Panc1 (cell line): ENCODE measurements at regions not wholly inside any gene's neighbourhood (a gene's known extent, or its start where the extent isn't known, plus 50 kb on each side); places are given as distances from the start of the nearest gene placed in this dataset.

Experiments
- ATAC-seq: fragments of 200-7000 bp; cut with Tn5 transposase; 2 replicates; pipeline ENCODE4 v1.9.1; 2020; ENCODE audit warnings: mild to moderate bottlenecking, moderate library complexity
- BruUV-seq: library from RNA; stranded (reverse); fragments of 400-500 nt; replicated peaks from 2 replicates; lab custom pipeline; 2021; lab: Mats Ljungman, UMichigan
- CTCF ChIA-PET: fragments of 300-600 bp; sonication (Branson Sonifier 250); formaldehyde crosslinking; loops from one replicate; lab custom pipeline; 2022; ENCODE audit warnings: antibody characterized with exemption; lab: Charles Lee
- POLR2A ChIA-PET: fragments of 300-600 bp; sonication (Branson Sonifier 250); formaldehyde crosslinking; loops from one replicate; lab custom pipeline; 2022; ENCODE audit warnings: antibody characterized with exemption; lab: Charles Lee
- DNase-seq: peaks from one replicate; pipeline ENCODE4 v3.0.0-alpha.2; 2010; ENCODE audit warnings: low read depth, low spot score
- H3K27ac ChIP-seq: 2 replicates; pipeline ENCODE4 v1.5.1; 2011; ENCODE audit warnings: mild to moderate bottlenecking, low read length, inconsistent platforms
- H3K27me3 ChIP-seq: fragments of 200-500 bp; sonication (Bioruptor generic); 2 replicates; pipeline ENCODE4 v1.6.0; 2014; ENCODE audit warnings: low read length, inconsistent platforms; ENCODE audit not compliant: control insufficient read depth, insufficient read depth
- H3K36me3 ChIP-seq: fragments of 200-500 bp; sonication (Bioruptor generic); 2 replicates; pipeline ENCODE4 v1.5.1; 2014; ENCODE audit warnings: inconsistent platforms, mild to moderate bottlenecking, low read length, moderate library complexity; ENCODE audit not compliant: control insufficient read depth, insufficient read depth
- H3K4me1 ChIP-seq: 2 replicates; pipeline ENCODE4 v1.5.1; 2011; ENCODE audit warnings: inconsistent platforms, mild to moderate bottlenecking, low read length, moderate library complexity; ENCODE audit not compliant: control insufficient read depth, insufficient read depth
- H3K4me3 ChIP-seq, 2 experiments: 2 replicates each; pipeline ENCODE4 v1.5.1; 2011 to 2012; ENCODE audit warnings: low read depth in 2 of 2, low read length in 2 of 2, mild to moderate bottlenecking in 2 of 2, inconsistent platforms in 1 of 2, moderate library complexity in 1 of 2
- H3K9me3 ChIP-seq: fragments of 200-500 bp; sonication (Bioruptor generic); 2 replicates; pipeline ENCODE4 v1.5.1; 2014; ENCODE audit warnings: low read depth, mild to moderate bottlenecking, inconsistent platforms, low read length, moderate library complexity; ENCODE audit not compliant: control insufficient read depth, insufficient read depth
- POLR2AphosphoS5 ChIP-seq: IDR thresholded peaks from 2 replicates; pipeline ENCODE4 v1.6.1; 2012; ENCODE audit warnings: mild to moderate bottlenecking, low read depth, low read length, moderate library complexity
- SIN3A ChIP-seq: IDR thresholded peaks from 2 replicates; pipeline ENCODE4 v1.6.1; 2012; ENCODE audit warnings: low read depth, mild to moderate bottlenecking, low read length, moderate library complexity, borderline replicate concordance; ENCODE audit not compliant: insufficient read depth
- TCF7L2 ChIP-seq: IDR thresholded peaks from 2 replicates; pipeline ENCODE4 v1.6.1; 2011; ENCODE audit warnings: mild to moderate bottlenecking, low read depth, low read length, inconsistent platforms
- in situ Hi-C: cut with HindIII; loops from 2 replicates; pipeline ENCODE4 v1.10.0; 2016; ENCODE audit warnings: low sequenced_read_pairs, low pct_unique_long_range_greater_than_20kb
- intact Hi-C: fragments of 100-400 bp; cut with micrococcal nuclease; formaldehyde crosslinking; loops from one replicate; pipeline ENCODE4 v1.10.0; 2022; ENCODE audit not compliant: unreplicated experiment
- TF ChIP-seq, protein P1 (sequence below), 2 experiments: IDR thresholded peaks; 2 replicates each; pipeline ENCODE4 v1.6.1; 2011 to 2012; ENCODE audit warnings: low read depth in 2 of 2, control low read depth in 1 of 2, low read length in 1 of 2, mild to moderate bottlenecking in 1 of 2, moderate library complexity in 1 of 2; ENCODE audit not compliant: insufficient read depth in 1 of 2
- TF ChIP-seq, protein P2 (sequence below): fragments of 450-650 bp; IDR thresholded peaks from 2 replicates; pipeline ENCODE4 v1.5.1; 2017; ENCODE audit warnings: mild to moderate bottlenecking

DNA sequence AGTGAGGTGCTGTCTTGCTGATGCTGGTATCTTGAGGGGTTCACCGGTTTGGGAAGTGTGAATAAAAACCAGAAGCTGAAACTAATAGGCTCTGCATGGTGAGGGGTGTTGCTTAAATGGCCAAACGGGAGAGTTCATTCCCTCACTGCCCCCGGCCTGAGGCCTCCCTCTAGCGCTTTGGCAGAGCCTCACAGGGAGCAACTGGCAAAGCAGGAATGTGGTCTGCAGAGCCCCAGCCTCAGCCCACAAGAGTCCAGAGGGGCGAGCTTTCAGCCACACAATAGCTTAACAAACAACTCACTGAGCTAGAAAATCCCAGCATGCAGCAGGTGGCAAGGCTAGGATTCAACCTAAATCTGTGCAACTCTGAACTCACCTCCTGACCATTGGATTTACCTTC, 234.8 kb downstream of the MED10 start:
- no peaks in the 10 kb centered on the region for H3K36me3 ChIP-seq
- H3K4me3 ChIP-seq = no peak overlapping the region
- no peaks in the 10 kb centered on the region for H3K9me3 ChIP-seq
- no peak overlapping the region for H3K27ac ChIP-seq
- in situ Hi-C loops = no loop called here
- POLR2A ChIA-PET = no interaction called here
- intact Hi-C loops = no loop called here
- CTCF ChIA-PET = no interaction called here
- no peak for TF ChIP-seq TCF7L2
- TF ChIP-seq, protein P1, sequence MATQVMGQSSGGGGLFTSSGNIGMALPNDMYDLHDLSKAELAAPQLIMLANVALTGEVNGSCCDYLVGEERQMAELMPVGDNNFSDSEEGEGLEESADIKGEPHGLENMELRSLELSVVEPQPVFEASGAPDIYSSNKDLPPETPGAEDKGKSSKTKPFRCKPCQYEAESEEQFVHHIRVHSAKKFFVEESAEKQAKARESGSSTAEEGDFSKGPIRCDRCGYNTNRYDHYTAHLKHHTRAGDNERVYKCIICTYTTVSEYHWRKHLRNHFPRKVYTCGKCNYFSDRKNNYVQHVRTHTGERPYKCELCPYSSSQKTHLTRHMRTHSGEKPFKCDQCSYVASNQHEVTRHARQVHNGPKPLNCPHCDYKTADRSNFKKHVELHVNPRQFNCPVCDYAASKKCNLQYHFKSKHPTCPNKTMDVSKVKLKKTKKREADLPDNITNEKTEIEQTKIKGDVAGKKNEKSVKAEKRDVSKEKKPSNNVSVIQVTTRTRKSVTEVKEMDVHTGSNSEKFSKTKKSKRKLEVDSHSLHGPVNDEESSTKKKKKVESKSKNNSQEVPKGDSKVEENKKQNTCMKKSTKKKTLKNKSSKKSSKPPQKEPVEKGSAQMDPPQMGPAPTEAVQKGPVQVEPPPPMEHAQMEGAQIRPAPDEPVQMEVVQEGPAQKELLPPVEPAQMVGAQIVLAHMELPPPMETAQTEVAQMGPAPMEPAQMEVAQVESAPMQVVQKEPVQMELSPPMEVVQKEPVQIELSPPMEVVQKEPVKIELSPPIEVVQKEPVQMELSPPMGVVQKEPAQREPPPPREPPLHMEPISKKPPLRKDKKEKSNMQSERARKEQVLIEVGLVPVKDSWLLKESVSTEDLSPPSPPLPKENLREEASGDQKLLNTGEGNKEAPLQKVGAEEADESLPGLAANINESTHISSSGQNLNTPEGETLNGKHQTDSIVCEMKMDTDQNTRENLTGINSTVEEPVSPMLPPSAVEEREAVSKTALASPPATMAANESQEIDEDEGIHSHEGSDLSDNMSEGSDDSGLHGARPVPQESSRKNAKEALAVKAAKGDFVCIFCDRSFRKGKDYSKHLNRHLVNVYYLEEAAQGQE (IDR thresholded peaks at IDR 0.05; ENCODE audit: insufficient read depth in 1 of 2, low read depth in 2 of 2, low read length in 1 of 2) = no peak
- TF ChIP-seq, protein P2, sequence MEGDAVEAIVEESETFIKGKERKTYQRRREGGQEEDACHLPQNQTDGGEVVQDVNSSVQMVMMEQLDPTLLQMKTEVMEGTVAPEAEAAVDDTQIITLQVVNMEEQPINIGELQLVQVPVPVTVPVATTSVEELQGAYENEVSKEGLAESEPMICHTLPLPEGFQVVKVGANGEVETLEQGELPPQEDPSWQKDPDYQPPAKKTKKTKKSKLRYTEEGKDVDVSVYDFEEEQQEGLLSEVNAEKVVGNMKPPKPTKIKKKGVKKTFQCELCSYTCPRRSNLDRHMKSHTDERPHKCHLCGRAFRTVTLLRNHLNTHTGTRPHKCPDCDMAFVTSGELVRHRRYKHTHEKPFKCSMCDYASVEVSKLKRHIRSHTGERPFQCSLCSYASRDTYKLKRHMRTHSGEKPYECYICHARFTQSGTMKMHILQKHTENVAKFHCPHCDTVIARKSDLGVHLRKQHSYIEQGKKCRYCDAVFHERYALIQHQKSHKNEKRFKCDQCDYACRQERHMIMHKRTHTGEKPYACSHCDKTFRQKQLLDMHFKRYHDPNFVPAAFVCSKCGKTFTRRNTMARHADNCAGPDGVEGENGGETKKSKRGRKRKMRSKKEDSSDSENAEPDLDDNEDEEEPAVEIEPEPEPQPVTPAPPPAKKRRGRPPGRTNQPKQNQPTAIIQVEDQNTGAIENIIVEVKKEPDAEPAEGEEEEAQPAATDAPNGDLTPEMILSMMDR = no peak
- TF ChIP-seq POLR2AphosphoS5 = no peak
- no peak for TF ChIP-seq SIN3A
- H3K27me3 ChIP-seq = no peaks in the 10 kb centered on the region; the same call in 1 of the 2 replicates
- H3K4me1 ChIP-seq = no peaks in the 10 kb centered on the region
- no peak for DNase-seq
- BruUV-seq = no TSS peak
- no peak for ATAC-seq

DNA sequence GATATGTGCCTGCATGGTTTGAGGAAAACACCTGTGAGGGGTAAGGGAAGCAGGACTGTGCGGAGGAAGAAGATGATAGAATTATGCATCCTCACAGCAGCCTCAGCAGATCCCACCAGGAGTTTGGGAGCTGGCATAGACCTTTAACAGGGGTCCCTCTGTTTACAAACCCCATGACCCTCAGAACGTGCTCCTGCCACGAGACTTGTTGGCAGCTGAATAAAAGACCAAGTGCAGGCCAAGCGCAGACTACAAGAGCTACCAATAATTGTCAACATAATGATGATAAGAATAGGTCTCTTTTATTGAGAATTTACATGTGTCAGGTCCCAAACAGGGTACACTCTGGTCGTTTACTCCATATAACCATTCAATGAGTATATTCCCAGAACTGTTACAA, 236.0 kb downstream of the MED10 start:
- in situ Hi-C loops (no loop called here), intact Hi-C loops (no loop called here)
- ChIA-PET CTCF (no interaction called here), POLR2A (no interaction called here)
- Histone ChIP-seq H3K27me3 (no peaks in the 10 kb centered on the region; the same call in 1 of the 2 replicates), H3K27ac (no peak overlapping the region), H3K36me3 (no peaks in the 10 kb centered on the region), H3K9me3 (no peaks in the 10 kb centered on the region), H3K4me1 (no peaks in the 10 kb centered on the region), H3K4me3 (no peak overlapping the region)
- BruUV-seq = no TSS peak
- ATAC-seq = no peak
- TF ChIP-seq SIN3A = no peak
- no peak for DNase-seq

DNA sequence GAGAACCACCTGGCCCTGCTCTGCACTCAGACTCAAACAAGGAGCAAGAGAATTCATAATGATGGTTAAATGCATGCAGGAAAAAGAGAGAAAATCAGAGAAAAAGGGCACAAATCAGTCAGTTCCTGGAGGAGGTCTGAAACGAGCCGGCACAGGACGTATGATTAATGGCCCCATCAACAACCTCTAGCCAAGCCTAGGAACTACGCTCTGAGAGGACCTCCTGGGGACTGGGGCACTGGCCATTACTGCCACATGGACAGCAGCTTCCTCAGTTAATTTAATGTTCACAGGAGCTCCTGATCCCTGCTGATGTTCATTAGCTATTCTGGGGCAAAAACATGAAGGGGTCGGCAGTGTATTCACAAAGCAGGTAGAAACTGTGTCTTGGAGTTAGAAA, 238.1 kb downstream of the MED10 start:
- no peak for DNase-seq
- no peak for TF ChIP-seq TCF7L2
- TF ChIP-seq, protein P1 (IDR thresholded peaks at IDR 0.05; ENCODE audit: insufficient read depth in 1 of 2, low read depth in 2 of 2, low read length in 1 of 2) = no peak
- TF ChIP-seq, protein P2 = no peak
- TF ChIP-seq POLR2AphosphoS5 = no peak
- no peaks in the 10 kb centered on the region; the same call in 1 of the 2 replicates for H3K27me3 ChIP-seq
- ChIA-PET CTCF (no interaction called here), POLR2A (no interaction called here)
- no peaks in the 10 kb centered on the region for H3K9me3 ChIP-seq
- no peak overlapping the region for H3K27ac ChIP-seq
- intact Hi-C loops = no loop called here
- ATAC-seq = no peak
- H3K4me3 ChIP-seq = no peak overlapping the region
- H3K36me3 ChIP-seq = no peaks in the 10 kb centered on the region
- no peaks in the 10 kb centered on the region for H3K4me1 ChIP-seq
- BruUV-seq = no TSS peak
- in situ Hi-C loops = no loop called here
